HUES48 (cell line): ENCODE measurements at regions not wholly inside any gene's neighbourhood (a gene's known extent, or its start where the extent isn't known, plus 50 kb on each side); places are given as distances from the start of the nearest gene placed in this dataset.

ENCODE experiments used
- H3K27ac ChIP-seq: one replicate; pipeline ENCODE4 v1.7.0; 2013; ENCODE audit warnings: low read depth, low read length, inconsistent platforms
- H3K27me3 ChIP-seq: 2 replicates; pipeline ENCODE4 v1.6.1; 2013; ENCODE audit warnings: mild to moderate bottlenecking, low read length; ENCODE audit not compliant: control insufficient read depth, insufficient read depth
- H3K36me3 ChIP-seq: 2 replicates; pipeline ENCODE4 v1.6.1; 2013; ENCODE audit warnings: low read length; ENCODE audit not compliant: control insufficient read depth, insufficient read depth
- H3K4me1 ChIP-seq: 2 replicates; pipeline ENCODE4 v1.6.1; 2013; ENCODE audit warnings: mild to moderate bottlenecking, low read length; ENCODE audit not compliant: control insufficient read depth, insufficient read depth
- H3K4me3 ChIP-seq: 2 replicates; pipeline ENCODE4 v1.5.1; 2013; ENCODE audit warnings: mild to moderate bottlenecking, low read depth, low read length
- H3K9ac ChIP-seq: 2 replicates; pipeline ENCODE4 v1.6.1; 2013; ENCODE audit warnings: mild to moderate bottlenecking, low read depth, low read length, moderate library complexity
- H3K9me3 ChIP-seq: 2 replicates; pipeline ENCODE4 v1.6.1; 2013; ENCODE audit warnings: low read length; ENCODE audit not compliant: control insufficient read depth, insufficient read depth

- Histone ChIP-seq H3K36me3 (no peaks in the 10 kb centered on the region), H3K9ac (no peak overlapping the region), H3K27ac (no peak overlapping the region), H3K9me3 (no peaks in the 10 kb centered on the region), H3K4me3 (no peak overlapping the region), H3K27me3 (no peaks in the 10 kb centered on the region), H3K4me1 (no peaks in the 10 kb centered on the region)
These were observed 953.5 kb upstream of the INTU start for GRCh38 chr4:126679303-126679702.

- H3K9me3 ChIP-seq, result no peaks in the 10 kb centered on the region
- no peaks in the 10 kb centered on the region for H3K4me1 ChIP-seq
- H3K27ac ChIP-seq, result no peak overlapping the region
These were observed 950.5 kb upstream of the INTU start for GRCh38 chr4:126682250-126682649.

GRCh38 chr4:126686491-126686890, 946.3 kb upstream of the INTU start:
- Histone ChIP-seq H3K36me3 (no peaks in the 10 kb centered on the region), H3K9me3 (no peaks in the 10 kb centered on the region), H3K27me3 (no peaks in the 10 kb centered on the region), H3K27ac (no peak overlapping the region), H3K9ac (no peak overlapping the region), H3K4me1 (no peaks in the 10 kb centered on the region), H3K4me3 (no peak overlapping the region)

More at GRCh38 chr4:126682250-126682649, 950.5 kb upstream of the INTU start:
- Histone ChIP-seq H3K36me3 (no peaks in the 10 kb centered on the region), H3K27me3 (no peaks in the 10 kb centered on the region), H3K4me3 (no peak overlapping the region), H3K9ac (no peak overlapping the region)

- Histone ChIP-seq H3K27ac (no peak overlapping the region), H3K4me3 (no peak overlapping the region), H3K9me3 (no peaks in the 10 kb centered on the region), H3K36me3 (no peaks in the 10 kb centered on the region), H3K9ac (no peak overlapping the region), H3K4me1 (no peaks in the 10 kb centered on the region), H3K27me3 (no peaks in the 10 kb centered on the region)
These were observed 945.0 kb upstream of the INTU start for GRCh38 chr4:126687655-126688358.

- H3K27ac ChIP-seq, result no peak overlapping the region
- no peak overlapping the region for H3K9ac ChIP-seq
- no peaks in the 10 kb centered on the region for H3K27me3 ChIP-seq
- no peaks in the 10 kb centered on the region for H3K9me3 ChIP-seq
- H3K36me3 ChIP-seq, result no peaks in the 10 kb centered on the region
- H3K4me1 ChIP-seq, result no peaks in the 10 kb centered on the region
- H3K4me3 ChIP-seq, result no peak overlapping the region
These were observed 941.0 kb upstream of the INTU start for GRCh38 chr4:126691797-126692196.

GRCh38 chr4:126697748-126698147, 935.0 kb upstream of the INTU start:
- Histone ChIP-seq H3K9ac (no peak overlapping the region), H3K4me3 (no peak overlapping the region), H3K4me1 (no peaks in the 10 kb centered on the region), H3K9me3 (no peaks in the 10 kb centered on the region), H3K27ac (no peak overlapping the region), H3K36me3 (no peaks in the 10 kb centered on the region), H3K27me3 (no peaks in the 10 kb centered on the region)

GRCh38 chr4:126698224-126698623, 934.5 kb upstream of the INTU start:
- Histone ChIP-seq H3K4me1 (no peaks in the 10 kb centered on the region), H3K27ac (no peak overlapping the region), H3K27me3 (no peaks in the 10 kb centered on the region), H3K36me3 (no peaks in the 10 kb centered on the region), H3K4me3 (no peak overlapping the region), H3K9ac (no peak overlapping the region), H3K9me3 (no peaks in the 10 kb centered on the region)

- H3K27ac ChIP-seq, result no peak overlapping the region
- no peaks in the 10 kb centered on the region for H3K36me3 ChIP-seq
- no peak overlapping the region for H3K9ac ChIP-seq
- no peak overlapping the region for H3K4me3 ChIP-seq
- H3K27me3 ChIP-seq, result no peaks in the 10 kb centered on the region
- H3K4me1 ChIP-seq, result no peaks in the 10 kb centered on the region
- H3K9me3 ChIP-seq, result no peaks in the 10 kb centered on the region
These were observed 931.0 kb upstream of the INTU start for GRCh38 chr4:126701756-126702155.

- Histone ChIP-seq H3K9me3 (no peaks in the 10 kb centered on the region), H3K4me1 (no peaks in the 10 kb centered on the region), H3K27ac (no peak overlapping the region), H3K27me3 (no peaks in the 10 kb centered on the region), H3K36me3 (no peaks in the 10 kb centered on the region), H3K4me3 (no peak overlapping the region), H3K9ac (no peak overlapping the region)
These were observed 930.0 kb upstream of the INTU start for GRCh38 chr4:126702747-126703146.

- no peaks in the 10 kb centered on the region for H3K36me3 ChIP-seq
- no peaks in the 10 kb centered on the region for H3K9me3 ChIP-seq
- H3K9ac ChIP-seq, result no peak overlapping the region
- H3K27me3 ChIP-seq, result no peaks in the 10 kb centered on the region
- no peak overlapping the region; the same call in 1 of the 2 replicates for H3K4me3 ChIP-seq
- H3K27ac ChIP-seq, result no peak overlapping the region
- H3K4me1 ChIP-seq, result no peaks in the 10 kb centered on the region
These were observed 927.5 kb upstream of the INTU start for GRCh38 chr4:126705266-126705665.

GRCh38 chr4:126708716-126709115, 924.0 kb upstream of the INTU start:
- no peaks in the 10 kb centered on the region; the same call in 1 of the 2 replicates for H3K4me1 ChIP-seq

More at GRCh38 chr4:126708716-126709115, 924.0 kb upstream of the INTU start:
- H3K9ac ChIP-seq, result no peak overlapping the region
- no peaks in the 10 kb centered on the region for H3K9me3 ChIP-seq
- H3K36me3 ChIP-seq, result no peaks in the 10 kb centered on the region
- no peak overlapping the region for H3K27ac ChIP-seq
- H3K27me3 ChIP-seq, result no peaks in the 10 kb centered on the region
- no peak overlapping the region for H3K4me3 ChIP-seq
